HCT116 (cell line): ENCODE measurements at regions not wholly inside any gene's neighbourhood (a gene's known extent, or its start where the extent isn't known, plus 50 kb on each side); places are given as distances from the start of the nearest gene placed in this dataset.

ENCODE experiments used
- ATAC-seq: fragments of 200-7000 bp; cut with Tn5 transposase; 2 replicates; pipeline ENCODE4 v1.9.1; 2020; ENCODE audit warnings: mild to moderate bottlenecking, moderate library complexity
- BruUV-seq: library from RNA; stranded (reverse); fragments of 400-500 nt; replicated peaks from 2 replicates; lab custom pipeline; 2021; lab: Mats Ljungman, UMichigan
- CTCF ChIA-PET: fragments of 300-600 bp; sonication (Branson Sonifier 250); formaldehyde crosslinking; loops from one replicate; lab custom pipeline; 2021; ENCODE audit warnings: antibody characterized with exemption; lab: Charles Lee
- POLR2A ChIA-PET: fragments of 300-600, 350-600 bp; sonication (Branson Sonifier 250); formaldehyde crosslinking; loops from one replicate; lab custom pipeline; 2021; ENCODE audit warnings: antibody characterized with exemption; lab: Charles Lee
- RAD21 ChIA-PET, 2 experiments: fragments of 300-600 bp; sonication (Branson Sonifier 250); formaldehyde crosslinking; loops; one replicate each; lab custom pipeline; 2023; ENCODE audit warnings: low total read pairs in 2 of 2; ENCODE audit not compliant: uncharacterized antibody in 2 of 2, unreplicated experiment in 2 of 2, low non-redundant PET in 1 of 2; lab: Charles Lee
- DNase-seq: peaks from one replicate; pipeline ENCODE4 v3.0.0-alpha.2; 2010; ENCODE audit warnings: low read depth, low spot score
- H2AFZ ChIP-seq: fragments of 200-600 bp; shearing (Covaris generic), sonication (generic); 2 replicates; pipeline ENCODE4 v1.6.1; 2017; ENCODE audit warnings: low read depth, mixed run types, mixed read lengths, antibody characterized with exemption, low read length; ENCODE audit not compliant: poor library complexity, severe bottlenecking
- H3K27ac ChIP-seq: 2 replicates; pipeline ENCODE4 v1.5.1; 2012; ENCODE audit warnings: low read depth, low read length
- H3K27me3 ChIP-seq: fragments of 200-600 bp; sonication (generic); 2 replicates; pipeline ENCODE4 v1.6.1; 2016; ENCODE audit warnings: mixed run types, low read length, mixed read lengths; ENCODE audit not compliant: insufficient read depth
- H3K36me3 ChIP-seq, 2 experiments: fragments of 200-500 bp in 1 of 2; fragments of 200-600 bp in 1 of 2; sonication (Bioruptor generic) in 1 of 2; sonication (generic) in 1 of 2; 2 replicates each; pipeline versions ENCODE4 v1.5.1 to v1.6.1; 2014 to 2016; ENCODE audit warnings: low read length in 2 of 2, inconsistent platforms in 1 of 2, mixed read lengths in 1 of 2, mixed run types in 1 of 2; ENCODE audit not compliant: insufficient read depth in 2 of 2, control insufficient read depth in 1 of 2
- H3K4me1 ChIP-seq, 2 experiments: fragments of 200-600 bp in 1 of 2; sonication (generic) in 1 of 2; 2 replicates each; pipeline versions ENCODE4 v1.5.1 to v1.6.1; 2012 to 2017; ENCODE audit warnings: low read length in 2 of 2, inconsistent platforms in 1 of 2, mild to moderate bottlenecking in 1 of 2, mixed read lengths in 1 of 2, mixed run types in 1 of 2, moderate library complexity in 1 of 2; ENCODE audit not compliant: insufficient read depth in 2 of 2, control insufficient read depth in 1 of 2
- H3K4me2 ChIP-seq: fragments of 200-600 bp; sonication (generic); 2 replicates; pipeline ENCODE4 v1.6.1; 2017; ENCODE audit warnings: mixed run types, low read length, mixed read lengths
- H3K4me3 ChIP-seq, 2 experiments: fragments of 200-600 bp in 1 of 2; sonication (generic) in 1 of 2; replicated peaks in 1 of 2; 2 replicates each; pipeline ENCODE4 v1.5.1; 2011 to 2016; ENCODE audit warnings: low read length in 2 of 2, control low read depth in 1 of 2, low read depth in 1 of 2, mild to moderate bottlenecking in 1 of 2, mixed read lengths in 1 of 2, mixed run types in 1 of 2
- H3K79me2 ChIP-seq: fragments of 200-600 bp; sonication (generic); 2 replicates; pipeline ENCODE4 v1.6.1; 2017; ENCODE audit warnings: mild to moderate bottlenecking, mixed run types, low read length, moderate library complexity, mixed read lengths; ENCODE audit not compliant: insufficient read depth
- H3K9ac ChIP-seq: fragments of 200-600 bp; sonication (generic); 2 replicates; pipeline ENCODE4 v1.6.1; 2016; ENCODE audit warnings: low read length, mixed read lengths
- H3K9me2 ChIP-seq: fragments of 200-600 bp; sonication (generic), shearing (Covaris generic); 2 replicates; pipeline ENCODE4 v1.6.1; 2017; ENCODE audit warnings: mixed run types, mild to moderate bottlenecking, moderate library complexity; ENCODE audit not compliant: insufficient read depth
- H3K9me3 ChIP-seq, 2 experiments: fragments of 200-500 bp in 1 of 2; fragments of 200-600 bp in 1 of 2; sonication (Bioruptor generic) in 1 of 2; sonication (generic) in 1 of 2; 2 replicates each; pipeline ENCODE4 v1.6.1; 2014 to 2017; ENCODE audit warnings: low read length in 2 of 2, mixed read lengths in 2 of 2, inconsistent platforms in 1 of 2, low read depth in 1 of 2, mild to moderate bottlenecking in 1 of 2, mixed run types in 1 of 2, moderate library complexity in 1 of 2; ENCODE audit not compliant: control insufficient read depth in 1 of 2, insufficient read depth in 1 of 2
- H4K20me1 ChIP-seq: fragments of 200-600 bp; sonication (generic), shearing (Covaris generic); 2 replicates; pipeline ENCODE4 v1.6.1; 2017; ENCODE audit warnings: mixed run types, mild to moderate bottlenecking, moderate library complexity; ENCODE audit not compliant: insufficient read depth
- CBX3 ChIP-seq: IDR thresholded peaks from 2 replicates; pipeline ENCODE4 v1.6.1; 2012; ENCODE audit warnings: low read depth
- CEBPB ChIP-seq: IDR thresholded peaks from 2 replicates; pipeline ENCODE4 v1.6.1; 2012; ENCODE audit warnings: low read depth
- EZH2 ChIP-seq: fragments of 200-600 bp; sonication (generic); IDR thresholded peaks from 2 replicates; pipeline ENCODE4 v1.6.1; 2017; ENCODE audit warnings: antibody characterized with exemption, mixed run types
- JUND ChIP-seq: IDR thresholded peaks from 2 replicates; pipeline ENCODE4 v1.6.1; 2012
- MAX ChIP-seq: IDR thresholded peaks from 2 replicates; pipeline ENCODE4 v1.6.1; 2012
- POLR2AphosphoS5 ChIP-seq: IDR thresholded peaks from 2 replicates; pipeline ENCODE4 v1.6.1; 2011; ENCODE audit warnings: mild to moderate bottlenecking, low read depth, low read length, moderate library complexity
- SP1 ChIP-seq: IDR thresholded peaks from 2 replicates; pipeline ENCODE4 v1.6.1; 2012; ENCODE audit warnings: low read depth
- TCF7L2 ChIP-seq: IDR thresholded peaks from 2 replicates; pipeline ENCODE4 v1.7.0; 2011; ENCODE audit warnings: borderline replicate concordance, inconsistent platforms; ENCODE audit not compliant: insufficient read depth, insufficient read length; ENCODE audit errors: extremely low read depth
- YY1 ChIP-seq: IDR thresholded peaks from 2 replicates; pipeline ENCODE4 v1.6.1; 2011; ENCODE audit warnings: low read length, low read depth, moderate library complexity, mild to moderate bottlenecking; ENCODE audit not compliant: insufficient replicate concordance; ENCODE audit errors: extremely low read depth
- ZNF274 ChIP-seq: fragments of 200-500 bp; sonication (Bioruptor generic); IDR thresholded peaks from 2 replicates; pipeline ENCODE4 v1.6.1; 2014; ENCODE audit warnings: mild to moderate bottlenecking, low read depth, low read length, inconsistent platforms
- intact Hi-C: fragments of 100-400 bp; cut with micrococcal nuclease; formaldehyde crosslinking; loops from 2 replicates; pipeline ENCODE4 v1.10.0; 2022
- TF ChIP-seq, protein P1 (sequence below): IDR thresholded peaks from 2 replicates; pipeline ENCODE4 v1.6.1; 2012
- TF ChIP-seq, protein P2 (sequence below), 3 experiments: fragments of 200-600 bp in 1 of 3; sonication (generic) in 1 of 3; IDR thresholded peaks in 2 of 3; conservative IDR thresholded peaks in 1 of 3; 2 replicates each; pipeline ENCODE4 v1.5.1; 2012 to 2017; ENCODE audit warnings: low read depth in 2 of 3, low read length in 2 of 3, antibody characterized with exemption in 1 of 3, borderline replicate concordance in 1 of 3, control low read depth in 1 of 3, mild to moderate bottlenecking in 1 of 3, mixed read lengths in 1 of 3, mixed run types in 1 of 3, moderate library complexity in 1 of 3; ENCODE audit not compliant: insufficient read depth in 1 of 3

GRCh38 chr7:51456431-51457060 lies 139.9 kb upstream of the COBL start:
- no peak overlapping the region for H3K4me2 ChIP-seq
- ChIA-PET POLR2A (no interaction called here), RAD21 (no interaction called here), CTCF (no interaction called here)
- H3K4me3 ChIP-seq, result no peak overlapping the region
- H3K79me2 ChIP-seq, result no peaks in the 10 kb centered on the region
- H2AFZ ChIP-seq, result no peak overlapping the region
- ATAC-seq (no peak), DNase-seq (no peak)
- intact Hi-C loops, result no loop called here
- TF ChIP-seq, protein P1, sequence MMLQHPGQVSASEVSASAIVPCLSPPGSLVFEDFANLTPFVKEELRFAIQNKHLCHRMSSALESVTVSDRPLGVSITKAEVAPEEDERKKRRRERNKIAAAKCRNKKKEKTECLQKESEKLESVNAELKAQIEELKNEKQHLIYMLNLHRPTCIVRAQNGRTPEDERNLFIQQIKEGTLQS, result no peak
- TF ChIP-seq SP1, result no peak
- no peak for TF ChIP-seq YY1
- no peak for TF ChIP-seq CEBPB
- TF ChIP-seq TCF7L2, result no peak
- no peak for TF ChIP-seq MAX
- TF ChIP-seq CBX3, result no peak
- TF ChIP-seq EZH2, result no peak
- no peak for TF ChIP-seq ZNF274
- TF ChIP-seq JUND, result no peak
- TF ChIP-seq POLR2AphosphoS5, result no peak
- TF ChIP-seq, protein P2, sequence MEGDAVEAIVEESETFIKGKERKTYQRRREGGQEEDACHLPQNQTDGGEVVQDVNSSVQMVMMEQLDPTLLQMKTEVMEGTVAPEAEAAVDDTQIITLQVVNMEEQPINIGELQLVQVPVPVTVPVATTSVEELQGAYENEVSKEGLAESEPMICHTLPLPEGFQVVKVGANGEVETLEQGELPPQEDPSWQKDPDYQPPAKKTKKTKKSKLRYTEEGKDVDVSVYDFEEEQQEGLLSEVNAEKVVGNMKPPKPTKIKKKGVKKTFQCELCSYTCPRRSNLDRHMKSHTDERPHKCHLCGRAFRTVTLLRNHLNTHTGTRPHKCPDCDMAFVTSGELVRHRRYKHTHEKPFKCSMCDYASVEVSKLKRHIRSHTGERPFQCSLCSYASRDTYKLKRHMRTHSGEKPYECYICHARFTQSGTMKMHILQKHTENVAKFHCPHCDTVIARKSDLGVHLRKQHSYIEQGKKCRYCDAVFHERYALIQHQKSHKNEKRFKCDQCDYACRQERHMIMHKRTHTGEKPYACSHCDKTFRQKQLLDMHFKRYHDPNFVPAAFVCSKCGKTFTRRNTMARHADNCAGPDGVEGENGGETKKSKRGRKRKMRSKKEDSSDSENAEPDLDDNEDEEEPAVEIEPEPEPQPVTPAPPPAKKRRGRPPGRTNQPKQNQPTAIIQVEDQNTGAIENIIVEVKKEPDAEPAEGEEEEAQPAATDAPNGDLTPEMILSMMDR (IDR thresholded peaks at IDR 0.05 in 2 of 3, conservative IDR thresholded peaks at IDR 0.05 in 1 of 3; ENCODE audit: borderline replicate concordance in 1 of 3, insufficient read depth in 1 of 3, low read depth in 2 of 3, low read length in 2 of 3), result no peak
- H3K9me3 ChIP-seq, result no peaks in the 10 kb centered on the region
- H3K9me2 ChIP-seq, result no peaks in the 10 kb centered on the region
- no TSS peak for BruUV-seq
- no peaks in the 10 kb centered on the region for H4K20me1 ChIP-seq
- H3K36me3 ChIP-seq, result no peaks in the 10 kb centered on the region
- 0 out of 2 replicates have a peak, but pooled peaks cover 16% of the 10 kb centered on the region for H3K27me3 ChIP-seq
- no peaks in the 10 kb centered on the region for H3K4me1 ChIP-seq
- H3K9ac ChIP-seq, result no peak overlapping the region
- no peak overlapping the region for H3K27ac ChIP-seq
